GM18907 (cell line): ENCODE measurements at regions not wholly inside any gene's neighbourhood (a gene's known extent, or its start where the extent isn't known, plus 50 kb on each side); places are given as distances from the start of the nearest gene placed in this dataset.

Source experiments
- ATAC-seq: cut with Tn5 transposase; IDR thresholded peaks from one replicate; pipeline ENCODE4 v1.9.1; 2021; ENCODE audit warnings: mild to moderate bottlenecking, moderate library complexity; ENCODE audit not compliant: unreplicated experiment

DNA sequence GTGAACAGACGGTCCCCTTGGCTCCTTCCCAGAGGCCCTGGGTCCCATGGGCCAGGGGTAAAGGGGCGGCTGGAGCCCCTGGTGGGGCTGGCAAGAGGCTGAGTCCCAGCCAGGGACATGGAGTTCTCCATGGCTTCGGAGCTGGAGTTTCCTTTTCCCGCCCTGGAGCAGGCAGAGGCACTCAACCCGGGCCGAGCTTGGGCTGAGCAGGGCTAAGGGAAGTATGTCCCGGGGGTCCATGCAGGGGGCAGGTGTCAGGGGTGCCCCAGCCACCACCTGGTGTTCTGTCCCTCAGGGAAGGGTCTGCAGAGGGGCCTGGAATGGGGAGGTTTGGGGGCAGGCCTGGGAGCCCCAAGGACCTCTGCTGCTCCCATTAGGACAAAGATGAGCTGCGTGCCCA lies 54.0 kb upstream of the TPM4 start:
- no peak for ATAC-seq

- no peak for ATAC-seq
Measured at GRCh38 chr19:16022681-16023080, 53.6 kb upstream of the TPM4 start.

DNA sequence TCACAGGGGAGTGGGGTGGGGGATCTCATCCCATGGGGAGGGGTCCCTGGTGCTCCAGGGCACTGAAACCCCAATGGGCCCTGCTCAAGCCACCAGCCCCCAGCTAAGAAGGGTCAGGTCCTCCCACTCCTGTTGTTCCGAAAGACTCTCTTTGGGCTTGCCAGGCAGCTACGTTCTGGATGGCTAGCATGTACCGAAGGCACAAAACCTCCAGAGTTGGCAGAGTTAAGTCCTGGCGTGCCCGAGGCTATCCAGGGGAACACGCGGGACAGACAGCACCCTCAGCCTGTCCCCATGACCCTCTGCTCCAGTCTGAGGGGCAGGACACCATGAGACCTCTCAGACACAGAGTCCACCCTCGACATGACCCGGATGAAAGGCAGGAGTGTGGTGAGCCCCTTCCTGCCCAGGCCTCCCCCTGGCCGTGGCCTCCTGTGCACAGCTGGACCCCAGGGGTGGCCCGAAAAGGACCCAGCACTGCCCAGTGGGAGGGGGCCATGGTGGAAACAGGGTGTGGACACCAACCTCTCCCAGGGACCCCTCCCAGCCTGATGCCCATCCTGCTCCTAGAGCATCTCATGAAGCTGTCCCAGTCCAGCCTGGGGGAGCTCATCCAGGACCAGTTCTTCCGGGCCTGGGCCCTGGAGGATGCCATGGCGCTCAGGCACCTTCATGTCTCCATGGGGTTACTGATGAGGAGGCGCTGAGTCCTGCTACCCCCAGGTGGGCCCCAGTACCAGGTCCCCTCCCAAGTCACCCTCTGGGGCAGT lies 53.0 kb upstream of the TPM4 start:
- no peak for ATAC-seq

- no peak for ATAC-seq
Measured at GRCh38 chr19:16024266-16025107, 51.8 kb upstream of the TPM4 start.

- ATAC-seq: no peak
Measured at GRCh38 chr19:16025108-16026101, 50.9 kb upstream of the TPM4 start.

GRCh38 chr19:16026131-16026530 lies 50.2 kb upstream of the TPM4 start:
- no peak for ATAC-seq
